GM19023 (cell line): ENCODE measurements at regions not wholly inside any gene's neighbourhood (a gene's known extent, or its start where the extent isn't known, plus 50 kb on each side); places are given as distances from the start of the nearest gene placed in this dataset.
"Not testable (repeated sequence)": the region's sequence is repeated elsewhere in the genome, so short reads cannot be mapped to it uniquely, and the experiment has no call there.

Experiments used
- ATAC-seq: cut with Tn5 transposase; IDR thresholded peaks from one replicate; pipeline ENCODE4 v1.9.1; 2021; ENCODE audit warnings: mild to moderate bottlenecking, moderate library complexity; ENCODE audit not compliant: unreplicated experiment

DNA sequence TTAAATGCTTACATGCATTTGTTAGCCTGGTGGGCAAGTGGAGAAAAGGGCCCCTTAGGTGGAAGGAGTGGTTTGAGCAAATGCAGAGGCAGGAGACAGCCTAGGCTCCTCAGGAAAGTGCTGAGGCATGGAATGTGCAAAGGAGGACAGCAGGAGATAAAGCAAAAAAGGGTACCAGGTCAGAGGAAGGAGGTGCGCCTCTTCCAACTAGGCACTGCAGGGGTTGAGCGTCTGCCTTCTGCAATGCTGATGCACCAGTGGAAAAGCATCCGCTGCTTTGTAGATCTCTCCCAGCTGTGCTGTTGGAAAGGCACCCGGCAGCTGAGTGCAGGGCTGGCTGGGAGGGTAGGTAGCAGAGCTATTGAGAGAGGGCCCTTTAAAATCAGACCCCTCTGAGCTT lies 287.0 kb upstream of the XYLT1 start:
- no peak for ATAC-seq

DNA sequence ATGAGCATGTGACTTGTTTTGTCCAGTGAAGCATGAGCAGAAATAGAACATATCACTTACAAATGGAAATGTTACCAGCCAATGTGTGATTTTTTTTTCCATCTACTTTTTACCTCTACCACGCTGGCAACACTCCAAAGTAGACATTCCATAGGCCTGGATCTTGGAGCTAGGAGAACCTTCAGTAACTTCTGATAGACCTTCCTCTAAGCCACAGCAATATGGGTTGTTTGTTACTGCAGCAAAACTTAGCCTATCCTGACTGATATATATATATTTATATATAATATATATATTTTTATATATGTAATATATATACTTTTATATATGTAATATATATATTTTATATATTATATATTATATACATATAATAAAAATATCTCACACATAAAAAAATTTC lies 284.4 kb upstream of the XYLT1 start:
- ATAC-seq, result no peak

DNA sequence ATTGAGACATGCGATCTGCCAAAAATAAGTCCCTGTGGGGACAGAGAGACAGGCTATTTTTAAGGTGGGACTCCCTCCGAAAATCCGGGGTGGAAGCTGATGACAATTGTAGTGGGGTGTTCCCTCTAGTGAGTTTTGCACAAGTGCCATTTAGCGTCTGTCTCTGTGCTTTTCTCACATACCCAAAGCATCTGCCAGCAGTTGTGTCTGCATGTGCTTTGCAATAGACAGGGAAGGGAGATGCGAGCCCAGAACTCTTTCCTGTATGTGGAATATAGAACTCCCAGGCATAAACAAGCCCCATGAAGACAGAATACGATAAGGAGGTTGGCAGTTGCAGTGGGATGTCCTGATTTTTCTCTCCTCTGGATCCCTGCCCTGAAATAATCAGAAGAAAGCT lies 282.7 kb upstream of the XYLT1 start:
- ATAC-seq, result no peak

DNA sequence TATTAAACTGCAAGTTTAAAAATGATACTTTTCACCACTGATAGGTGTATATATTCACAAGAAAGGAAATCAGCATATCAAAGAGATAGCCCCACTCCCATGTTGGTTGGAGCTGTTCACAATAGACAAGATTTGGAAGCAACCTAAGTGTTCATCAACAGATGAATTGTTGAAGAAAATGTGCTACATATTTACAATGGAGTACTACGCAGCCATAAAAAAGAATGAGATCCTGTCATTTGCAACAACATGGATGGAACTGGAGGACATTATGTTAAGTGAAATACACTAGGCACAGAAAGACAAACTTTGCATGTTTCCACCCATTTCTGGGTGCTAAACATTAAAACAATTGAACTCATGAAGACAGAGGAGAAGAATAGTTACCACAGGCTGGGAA lies 278.9 kb upstream of the XYLT1 start:
- ATAC-seq, result no peak

DNA sequence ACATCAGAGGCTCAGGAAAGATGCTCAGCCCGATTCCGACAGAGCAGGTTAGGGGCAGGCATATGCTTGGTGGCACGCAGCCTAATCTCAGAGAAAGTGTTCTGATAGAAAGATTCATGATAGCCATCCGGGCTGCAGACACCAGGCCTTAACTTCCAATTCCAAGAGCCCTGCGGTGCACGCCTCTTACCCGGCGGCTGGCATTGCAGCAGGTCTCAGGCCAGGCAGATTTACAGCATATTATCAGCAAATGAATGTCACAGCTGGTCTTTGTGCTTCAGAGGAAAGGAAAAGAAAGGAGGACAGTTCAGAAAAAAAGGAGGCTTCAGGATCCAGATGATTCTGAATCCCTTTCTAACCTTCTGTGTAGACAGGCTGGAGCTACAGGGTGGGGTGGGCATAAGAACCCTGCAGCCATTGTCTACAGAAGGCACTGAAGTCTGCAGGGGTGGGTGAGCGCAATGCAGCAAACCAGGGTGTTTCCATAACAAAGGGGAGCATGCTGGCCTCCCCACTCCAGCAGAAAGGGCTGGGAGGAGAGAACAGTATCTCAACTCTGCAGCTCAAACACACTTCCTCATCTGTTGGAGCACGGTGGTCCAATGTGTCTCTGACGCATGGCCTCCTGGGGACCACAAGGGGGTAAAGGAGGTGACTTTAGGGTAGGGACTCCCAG lies 277.4 kb upstream of the XYLT1 start:
- ATAC-seq, result no peak

DNA sequence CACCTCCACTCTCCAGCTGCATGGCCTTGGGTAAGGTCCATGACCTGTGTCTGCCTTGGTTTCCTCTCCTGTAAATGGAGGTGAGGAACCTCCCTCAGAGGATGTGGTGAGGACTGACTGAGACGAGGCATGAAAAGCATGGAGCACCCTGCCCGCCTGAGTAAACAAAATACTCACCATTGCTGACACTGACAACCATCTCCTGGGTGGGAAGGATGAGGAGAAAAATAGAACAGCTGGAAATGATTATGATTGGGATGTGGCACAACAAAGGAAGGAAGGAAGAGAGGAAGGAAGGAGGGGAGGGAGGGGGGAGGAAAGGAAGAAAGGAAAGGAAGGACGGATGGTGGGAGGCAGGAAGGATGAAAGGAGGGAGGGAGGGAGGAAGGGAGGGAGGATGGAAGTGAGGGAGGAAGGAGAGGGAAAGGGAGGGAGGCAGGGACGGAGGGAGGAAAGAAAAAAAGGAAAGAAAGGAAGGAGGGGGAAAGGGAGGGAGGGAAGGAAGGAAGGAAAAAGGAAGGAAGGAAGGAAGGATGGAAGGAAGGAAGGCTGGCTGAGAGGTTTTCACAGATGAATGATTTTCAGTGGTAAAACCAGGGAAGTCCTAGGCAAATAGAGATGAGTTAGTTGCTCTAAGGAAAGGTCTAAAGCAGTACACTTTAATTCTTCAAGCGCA lies 276.5 kb upstream of the XYLT1 start:
- no peak for ATAC-seq

DNA sequence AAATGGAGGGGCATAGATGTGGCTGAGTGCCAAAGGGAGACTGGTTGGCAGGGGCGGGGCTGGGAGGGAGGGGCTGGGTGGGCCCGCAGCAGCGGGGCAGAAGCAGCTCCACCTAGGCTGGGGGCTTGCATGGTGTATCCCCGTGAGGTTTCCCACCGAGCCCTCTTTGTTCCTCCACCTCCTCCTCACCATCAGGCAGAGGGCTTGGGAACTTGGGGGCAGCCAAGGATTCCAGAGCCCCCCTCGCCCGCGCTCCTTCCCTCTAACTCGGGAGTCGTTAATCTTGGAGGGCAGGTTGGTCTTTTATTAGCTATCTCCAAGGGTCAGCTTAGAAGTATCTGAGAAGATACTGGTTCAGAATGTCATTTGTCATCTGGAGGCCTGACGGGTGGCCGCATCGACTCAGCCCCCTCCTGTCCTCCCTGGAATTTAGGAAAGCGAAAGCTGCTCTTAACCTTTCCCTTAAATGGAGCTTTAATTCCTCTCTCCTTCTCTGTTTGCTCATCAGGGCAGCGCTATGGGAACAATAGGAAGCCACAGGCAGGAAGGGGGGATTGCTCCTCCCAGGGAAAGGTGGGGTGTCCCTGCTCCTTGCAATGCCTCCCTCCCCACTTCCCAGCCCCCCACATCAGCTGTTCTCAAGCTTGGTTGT lies 274.3 kb upstream of the XYLT1 start:
- ATAC-seq, result no peak

DNA sequence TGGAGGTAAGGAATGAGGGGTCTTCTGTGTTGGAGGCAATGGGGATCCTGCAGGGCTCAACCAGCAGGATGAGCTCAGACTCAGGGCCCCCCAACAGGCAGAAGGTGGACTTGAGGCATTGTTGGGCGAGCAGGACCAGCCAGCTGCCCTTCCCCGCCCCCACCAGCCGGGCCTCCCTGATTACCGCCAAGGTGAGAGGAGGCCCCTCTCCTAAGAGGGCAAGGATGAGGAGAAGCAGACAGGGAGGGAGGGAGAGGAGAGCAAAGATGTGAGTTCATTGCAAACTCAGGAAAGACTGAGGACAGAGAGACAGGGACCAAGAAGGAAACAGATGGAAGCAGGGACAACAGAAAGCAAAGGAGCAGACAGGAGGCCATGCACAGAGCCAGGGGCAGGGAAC lies 272.8 kb upstream of the XYLT1 start:
- ATAC-seq, result no peak

DNA sequence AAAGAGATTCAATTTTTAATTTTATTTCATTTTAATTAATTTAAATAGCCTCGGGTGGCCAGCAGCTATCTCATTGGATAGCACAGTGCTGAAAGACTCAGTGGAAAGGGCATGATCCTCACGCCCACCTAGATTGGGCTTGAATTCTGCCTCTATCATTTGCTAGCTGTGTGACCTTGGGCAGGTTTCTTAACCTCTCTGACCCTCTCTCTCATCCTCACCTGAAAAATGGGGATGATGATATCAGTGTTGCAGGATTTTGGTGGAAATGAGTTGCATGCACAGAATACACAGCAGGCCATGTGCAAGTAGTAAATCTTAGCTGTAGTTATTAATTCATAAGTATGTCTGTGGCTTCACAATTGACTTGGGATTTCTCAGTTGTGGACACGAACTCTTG lies 272.4 kb upstream of the XYLT1 start:
- no peak for ATAC-seq

DNA sequence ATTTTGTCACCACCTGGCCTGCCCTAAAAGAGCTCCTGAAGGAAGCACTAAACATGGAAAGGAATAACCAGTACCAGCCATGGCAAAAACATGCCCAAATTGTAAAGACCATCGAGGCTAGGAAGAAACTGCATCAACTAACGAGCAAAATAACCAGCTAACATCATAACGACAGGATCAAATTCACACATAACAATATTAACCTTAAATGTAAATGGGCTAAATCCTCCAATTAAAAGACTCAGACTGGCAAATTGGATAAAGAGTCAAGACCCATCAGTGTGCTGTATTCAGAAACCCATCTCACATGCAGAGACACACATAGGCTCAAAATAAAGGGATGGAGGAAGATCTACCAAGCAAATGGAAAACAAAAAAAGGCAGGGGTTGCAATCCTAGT lies 264.3 kb upstream of the XYLT1 start:
- not testable (repeated sequence) for ATAC-seq

DNA sequence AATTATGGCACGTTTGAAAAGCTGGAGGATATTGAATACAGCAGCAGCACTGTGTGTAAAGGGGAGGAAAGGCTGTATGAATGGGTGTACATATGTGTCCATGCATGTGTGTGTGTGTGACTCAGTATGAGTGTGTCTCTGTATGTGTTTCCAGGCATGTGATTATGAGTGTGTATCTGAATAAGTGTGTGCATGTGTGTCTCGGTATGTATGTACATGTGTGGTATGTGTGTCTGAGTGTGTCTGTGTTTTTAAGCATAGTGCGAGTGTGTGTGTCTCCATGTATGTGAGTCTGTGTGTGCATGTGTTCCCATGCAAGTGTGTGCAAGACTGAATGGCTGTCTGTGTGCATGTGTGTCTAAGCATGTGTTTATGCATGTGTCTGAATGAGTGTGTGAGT lies 259.1 kb upstream of the XYLT1 start:
- ATAC-seq, result no peak

DNA sequence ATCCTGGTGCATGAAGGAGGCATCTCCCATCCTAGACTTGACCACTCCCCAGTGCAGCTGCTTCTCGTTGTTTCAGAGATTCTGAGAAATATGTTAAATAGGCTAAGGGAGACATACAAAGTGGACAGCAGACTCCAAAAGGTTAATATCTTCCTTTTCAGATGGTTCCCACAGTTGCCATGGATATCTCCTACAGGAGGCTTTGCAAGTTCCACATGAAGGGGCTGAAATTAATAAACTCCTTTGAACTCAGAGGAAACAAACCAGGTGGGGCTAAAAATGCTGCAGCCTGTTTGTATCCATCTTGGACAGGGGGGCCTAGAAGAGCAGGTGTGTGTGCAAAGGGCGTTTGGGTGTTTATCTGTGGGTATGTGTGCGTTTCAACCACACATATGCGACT lies 257.4 kb upstream of the XYLT1 start:
- no peak for ATAC-seq

DNA sequence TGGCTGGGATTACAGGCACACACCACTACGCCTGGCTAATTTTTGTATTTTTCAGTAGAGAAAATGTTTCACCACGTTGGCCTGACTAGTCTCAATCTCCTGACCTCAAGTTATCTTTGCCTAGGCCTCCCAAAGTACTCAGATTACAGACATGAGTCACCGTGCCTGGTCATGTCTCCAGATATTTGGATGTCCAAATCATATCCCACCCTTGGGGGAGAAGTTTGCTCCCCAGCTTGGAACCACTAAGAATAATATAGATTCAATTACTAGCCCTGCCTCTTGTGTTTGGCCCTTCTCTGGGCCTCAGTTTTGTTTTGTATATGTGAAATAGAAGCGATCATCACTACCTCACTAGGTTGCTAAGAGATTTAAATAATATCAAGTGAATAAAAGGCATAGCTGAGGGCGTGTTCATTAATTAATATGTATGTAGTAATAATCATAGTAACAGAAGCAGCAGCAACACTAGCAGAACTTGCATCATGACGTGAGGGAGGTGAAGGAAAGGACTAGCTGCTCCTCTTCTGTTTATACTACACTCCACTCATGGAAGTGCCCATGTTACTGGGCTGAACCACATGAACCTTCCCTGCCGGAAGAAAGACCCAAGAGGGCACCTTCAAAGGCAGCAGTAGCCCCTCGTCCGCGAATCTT lies 253.6 kb upstream of the XYLT1 start:
- no peak for ATAC-seq

DNA sequence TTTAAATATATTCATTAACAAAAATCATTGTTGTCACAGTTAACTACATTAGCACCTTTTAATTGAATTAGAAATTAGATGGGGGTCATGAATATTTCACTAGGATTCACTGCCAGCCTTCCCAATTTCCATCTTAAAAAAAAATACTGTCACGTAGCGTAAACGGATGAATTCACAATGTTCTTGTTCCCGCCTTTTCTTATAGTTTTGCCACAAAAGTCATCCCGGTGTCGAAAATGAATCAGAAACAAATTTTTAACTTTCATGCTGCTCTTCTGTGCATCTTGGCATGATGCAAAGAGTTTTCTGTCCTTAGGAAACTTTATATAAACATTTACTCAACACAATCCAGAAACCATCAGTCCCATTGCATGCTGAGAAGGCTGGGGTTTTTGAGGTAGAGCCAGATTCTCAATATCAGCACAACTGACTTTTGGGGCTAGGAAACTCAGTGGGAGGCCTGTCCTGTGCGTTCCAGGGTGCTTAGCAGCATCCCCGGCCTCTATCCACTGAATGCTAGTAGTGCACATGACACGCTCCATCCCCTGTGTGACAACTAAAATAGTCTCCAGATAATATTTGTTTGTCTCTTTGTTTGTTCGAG lies 252.9 kb upstream of the XYLT1 start:
- no peak for ATAC-seq

DNA sequence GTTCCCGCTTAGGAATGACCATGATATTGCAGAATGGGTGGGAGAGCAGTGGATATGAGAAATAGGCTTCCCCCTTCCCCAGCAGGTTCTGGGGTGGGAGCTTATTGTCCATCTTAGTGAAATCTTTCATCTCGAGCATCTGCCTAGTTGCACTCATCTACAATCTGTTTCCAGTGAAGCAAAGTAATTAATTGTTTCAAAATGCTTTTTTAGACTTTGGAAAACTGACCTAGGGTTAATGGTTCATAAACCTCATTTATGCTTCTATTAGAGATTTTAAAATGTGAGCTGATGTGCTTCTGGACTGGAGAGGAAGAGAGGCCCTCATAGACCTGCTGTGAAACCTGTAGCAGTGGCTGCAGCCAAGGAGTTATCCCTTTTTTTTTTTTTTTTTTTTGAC lies 247.7 kb upstream of the XYLT1 start:
- ATAC-seq, result no peak

DNA sequence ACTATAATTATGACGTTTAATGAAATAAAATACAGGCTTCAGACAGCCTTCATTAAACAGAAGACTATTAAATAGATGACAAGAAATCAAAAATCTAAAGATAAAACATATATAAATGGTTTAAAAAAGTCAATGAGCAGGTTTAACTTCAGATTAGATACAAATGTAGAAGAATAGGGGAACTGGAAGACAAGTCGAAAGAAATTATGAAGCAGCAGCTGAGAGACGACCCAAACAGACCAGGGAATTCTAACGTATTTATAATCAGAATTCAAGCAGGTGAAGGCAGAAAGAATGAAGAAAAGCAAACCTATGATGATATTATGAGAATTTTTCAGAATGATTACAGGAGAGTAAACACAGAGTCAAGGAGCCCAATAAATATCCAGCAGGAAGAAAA lies 235.1 kb upstream of the XYLT1 start:
- no peak for ATAC-seq

DNA sequence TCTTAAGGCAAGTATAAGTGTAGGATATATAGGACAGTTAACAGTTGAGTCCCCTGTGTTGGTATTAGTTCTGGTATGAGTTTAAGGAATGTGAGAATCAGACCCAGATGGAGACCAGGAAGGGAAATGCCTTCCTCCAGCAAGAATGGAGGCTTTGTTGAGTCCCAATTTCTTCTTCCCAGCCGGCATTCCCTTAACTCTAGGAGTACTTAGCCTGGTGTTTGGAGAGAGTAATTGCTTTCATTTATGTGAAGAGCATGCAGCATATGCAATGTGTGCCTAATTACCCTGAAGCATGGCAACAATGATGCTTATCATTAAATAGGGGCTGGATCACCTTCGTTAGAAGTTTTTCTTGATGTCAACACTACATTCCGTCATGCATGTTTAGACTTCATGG lies 225.9 kb upstream of the XYLT1 start:
- ATAC-seq, result no peak

DNA sequence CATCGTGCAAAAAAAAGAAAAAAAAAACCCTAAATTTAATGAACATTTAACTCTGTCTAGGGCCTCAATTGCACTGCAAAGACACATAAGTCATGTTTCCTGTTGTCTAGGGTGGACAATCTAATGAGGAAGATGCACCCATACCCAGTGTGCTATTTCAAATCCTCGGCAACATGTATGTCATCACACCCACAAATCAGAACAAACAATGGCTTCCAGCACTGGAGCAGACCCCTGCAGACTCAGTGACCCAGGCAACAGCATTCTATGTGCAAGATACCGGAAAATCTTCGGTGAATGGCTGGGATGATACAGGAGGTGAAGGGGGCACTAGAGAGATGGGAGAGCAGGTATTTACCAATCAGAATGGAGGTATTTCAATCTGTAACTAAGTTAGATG lies 221.7 kb upstream of the XYLT1 start:
- no peak for ATAC-seq

DNA sequence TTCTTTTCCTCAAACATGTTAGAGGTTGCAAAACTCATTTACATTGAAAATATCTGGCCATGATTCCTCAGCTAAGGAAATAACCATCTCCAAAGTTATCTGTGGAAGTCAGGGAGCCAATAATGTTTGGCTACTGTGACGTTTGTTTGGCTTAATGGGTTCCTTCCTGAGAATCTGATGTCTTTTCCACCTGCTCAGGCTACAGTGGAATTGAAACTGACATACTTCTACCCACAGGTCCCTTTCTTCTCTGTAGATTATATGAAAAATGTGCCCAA lies 221.1 kb upstream of the XYLT1 start:
- no peak for ATAC-seq

DNA sequence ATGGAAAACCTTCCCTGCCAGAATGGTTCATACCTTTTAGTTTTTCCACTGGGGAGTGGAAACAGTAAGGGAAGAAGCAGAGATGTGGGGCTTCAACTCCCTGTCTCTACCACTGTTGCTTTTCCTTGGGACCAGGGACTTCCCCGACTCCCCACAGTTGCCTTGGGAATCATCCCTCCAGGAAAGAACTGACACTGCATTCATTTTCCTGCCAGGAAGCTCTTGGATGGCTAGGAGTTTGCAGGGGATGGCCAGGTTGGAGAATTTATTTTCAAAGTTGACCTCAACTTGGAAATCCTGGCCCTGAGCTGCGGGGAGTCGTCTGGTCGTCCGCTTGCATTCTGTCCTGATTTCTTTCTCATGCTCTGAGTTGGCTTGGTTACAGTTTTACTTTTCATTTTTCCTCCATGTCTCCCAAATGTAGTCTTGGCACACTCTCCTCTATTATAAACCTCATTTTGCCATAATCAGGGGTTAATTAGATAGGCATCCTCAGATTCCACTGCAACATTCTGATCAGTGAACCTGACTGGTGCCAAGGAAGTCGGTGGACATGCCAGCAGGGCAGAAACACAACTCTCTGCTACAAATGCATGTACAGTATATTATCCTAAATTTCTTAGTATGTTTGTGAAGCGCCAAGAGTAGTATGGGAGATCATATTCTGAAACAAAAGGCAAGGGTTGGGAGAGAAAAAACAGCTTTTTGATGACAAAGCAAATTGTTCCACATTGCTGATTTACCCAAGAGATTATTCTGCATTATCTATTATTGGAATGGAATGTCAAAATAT lies 220.5 kb upstream of the XYLT1 start:
- ATAC-seq, result no peak

DNA sequence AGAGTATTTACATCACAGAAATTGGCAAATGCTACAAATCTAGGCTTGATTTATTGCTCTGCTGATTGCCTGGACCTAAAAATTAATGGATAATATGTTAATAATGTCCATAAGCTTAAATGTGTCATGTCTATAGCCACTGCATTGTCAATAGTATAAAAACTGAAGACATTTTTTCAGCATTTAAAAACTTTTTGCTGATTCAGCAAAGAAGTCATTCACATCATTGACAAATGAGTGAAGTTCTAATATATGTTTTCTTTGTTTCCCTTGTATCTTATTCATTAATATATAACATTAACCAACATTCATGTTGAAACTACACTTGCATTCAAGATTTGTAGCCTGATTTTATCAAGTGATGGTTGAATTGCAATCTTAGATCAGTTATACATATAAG lies 214.7 kb upstream of the XYLT1 start:
- ATAC-seq, result no peak
